ENCODE measurements at regions not wholly inside any gene's neighbourhood (a gene's known extent, or its start where the extent isn't known, plus 50 kb on each side); places are given as distances from the start of the nearest gene placed in this dataset.

DNA sequence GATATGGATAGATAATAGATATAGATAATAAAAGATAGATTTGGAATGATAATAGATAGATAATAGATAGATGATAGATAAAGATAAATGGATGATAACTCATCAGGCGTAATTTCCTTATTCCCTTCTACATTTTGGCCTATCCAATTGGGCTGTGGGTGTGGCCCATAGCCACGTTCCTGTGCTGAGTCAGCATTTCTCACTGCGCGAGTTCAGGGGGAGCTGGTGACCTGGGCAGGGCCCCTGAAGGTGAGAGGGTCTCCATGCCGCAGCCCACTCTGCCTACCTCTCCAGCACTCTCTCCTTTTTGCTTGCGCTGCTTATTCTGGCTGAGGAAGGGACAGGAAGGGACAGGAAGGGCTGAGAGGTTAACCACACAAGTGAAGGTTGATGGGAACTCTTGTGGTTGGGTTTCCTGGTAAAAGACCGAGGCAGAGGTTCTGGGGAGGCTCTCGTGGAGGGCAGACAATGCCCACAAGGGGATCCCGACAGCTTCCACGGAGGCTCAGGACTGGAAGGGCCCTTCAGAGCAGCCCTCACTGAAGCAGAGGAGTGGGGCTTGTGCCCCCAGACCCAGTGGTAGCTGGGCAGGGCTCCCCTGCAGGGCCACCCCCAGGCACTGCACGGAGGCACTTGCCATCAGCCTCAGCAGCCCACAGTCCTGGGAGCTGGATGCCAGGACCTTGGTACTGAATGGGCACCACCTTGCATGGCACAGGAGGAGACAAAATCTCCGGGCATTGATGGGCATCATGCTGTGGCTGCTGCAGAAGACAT, 247.3 kb upstream of the PITRM1 start:
- Mint-ChIP-seq H3K27me3 (ENCODE audit: unreplicated experiment) (no peaks in the 10 kb centered on the region), H3K9me3 (ENCODE audit: unreplicated experiment) (no peaks in the 10 kb centered on the region), H3K4me1 (ENCODE audit: unreplicated experiment) (peaks cover 23% of the 10 kb centered on the region), H3K36me3 (ENCODE audit: low read depth, unreplicated experiment) (no peaks in the 10 kb centered on the region), H3K4me3 (ENCODE audit: unreplicated experiment) (no peak overlapping the region), H3K27ac (ENCODE audit: unreplicated experiment) (no peak overlapping the region)
- TF ChIP-seq, protein P1, sequence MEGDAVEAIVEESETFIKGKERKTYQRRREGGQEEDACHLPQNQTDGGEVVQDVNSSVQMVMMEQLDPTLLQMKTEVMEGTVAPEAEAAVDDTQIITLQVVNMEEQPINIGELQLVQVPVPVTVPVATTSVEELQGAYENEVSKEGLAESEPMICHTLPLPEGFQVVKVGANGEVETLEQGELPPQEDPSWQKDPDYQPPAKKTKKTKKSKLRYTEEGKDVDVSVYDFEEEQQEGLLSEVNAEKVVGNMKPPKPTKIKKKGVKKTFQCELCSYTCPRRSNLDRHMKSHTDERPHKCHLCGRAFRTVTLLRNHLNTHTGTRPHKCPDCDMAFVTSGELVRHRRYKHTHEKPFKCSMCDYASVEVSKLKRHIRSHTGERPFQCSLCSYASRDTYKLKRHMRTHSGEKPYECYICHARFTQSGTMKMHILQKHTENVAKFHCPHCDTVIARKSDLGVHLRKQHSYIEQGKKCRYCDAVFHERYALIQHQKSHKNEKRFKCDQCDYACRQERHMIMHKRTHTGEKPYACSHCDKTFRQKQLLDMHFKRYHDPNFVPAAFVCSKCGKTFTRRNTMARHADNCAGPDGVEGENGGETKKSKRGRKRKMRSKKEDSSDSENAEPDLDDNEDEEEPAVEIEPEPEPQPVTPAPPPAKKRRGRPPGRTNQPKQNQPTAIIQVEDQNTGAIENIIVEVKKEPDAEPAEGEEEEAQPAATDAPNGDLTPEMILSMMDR (IDR thresholded peaks at IDR 0.05; ENCODE audit: unreplicated experiment): no peak
- no peak for DNase-seq (ENCODE audit: low spot score)

DNA sequence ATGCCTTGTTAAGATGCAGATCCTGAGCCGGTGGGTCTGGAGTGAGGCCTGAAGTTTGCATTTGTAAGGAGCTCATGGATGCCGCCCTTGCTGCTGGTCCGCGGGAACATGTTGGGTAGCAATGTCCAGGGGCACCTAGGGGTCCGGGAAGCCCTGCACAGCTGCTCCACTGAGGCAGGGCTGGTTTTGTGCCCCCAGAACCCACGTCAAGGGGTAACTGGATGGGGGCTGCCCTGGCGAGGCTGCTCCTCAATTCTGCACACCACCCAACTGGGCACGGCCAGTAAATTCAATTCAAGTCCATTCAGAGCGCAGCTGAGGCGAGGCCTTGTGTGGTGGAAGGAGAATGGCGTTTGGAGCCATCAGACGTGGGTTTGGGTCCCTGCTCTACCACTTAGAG, 246.3 kb upstream of the PITRM1 start:
- Mint-ChIP-seq H3K36me3 (ENCODE audit: low read depth, unreplicated experiment) (no peaks in the 10 kb centered on the region), H3K9me3 (ENCODE audit: unreplicated experiment) (no peaks in the 10 kb centered on the region), H3K4me1 (ENCODE audit: unreplicated experiment) (peaks cover 28% of the 10 kb centered on the region), H3K4me3 (ENCODE audit: unreplicated experiment) (no peak overlapping the region), H3K27ac (ENCODE audit: unreplicated experiment) (no peak overlapping the region), H3K27me3 (ENCODE audit: unreplicated experiment) (no peaks in the 10 kb centered on the region)
- DNase-seq (ENCODE audit: low spot score): no peak
- TF ChIP-seq, protein P1 (IDR thresholded peaks at IDR 0.05; ENCODE audit: unreplicated experiment): no peak

DNA sequence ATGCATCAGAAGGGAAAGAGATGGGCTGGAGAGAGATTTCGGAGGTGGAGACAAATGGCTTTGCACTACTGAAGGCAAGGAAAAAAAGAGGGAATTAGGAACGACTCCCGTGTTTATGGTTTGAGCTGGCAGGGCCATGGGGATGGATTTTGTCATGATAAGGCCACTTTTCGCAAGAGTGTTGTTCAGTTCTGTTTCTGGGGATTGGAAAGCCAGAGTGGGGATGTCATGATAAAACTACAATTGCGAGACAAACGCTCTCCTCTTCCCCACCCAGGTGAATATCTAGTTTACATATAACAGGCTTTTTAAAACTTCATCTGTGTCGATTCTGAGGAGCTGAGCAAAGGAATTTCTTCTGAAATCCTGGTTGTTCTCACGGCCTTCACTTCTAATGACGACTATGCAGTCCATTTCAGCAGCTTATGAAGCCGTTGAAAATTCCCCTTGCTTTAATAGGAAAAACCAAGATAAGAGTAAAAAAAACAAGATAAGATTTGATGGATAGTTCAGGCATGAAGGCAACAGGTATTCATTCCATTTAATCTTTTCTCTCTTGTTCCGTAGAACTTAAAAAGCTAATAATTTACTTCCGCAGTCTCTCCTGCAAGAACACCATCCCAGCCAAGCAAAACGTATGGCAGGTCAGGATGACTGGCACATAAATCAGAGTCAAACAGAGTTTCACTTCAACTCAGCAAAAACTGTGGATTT, 245.6 kb upstream of the PITRM1 start:
- Mint-ChIP-seq H3K9me3 (ENCODE audit: unreplicated experiment) (no peaks in the 10 kb centered on the region), H3K36me3 (ENCODE audit: low read depth, unreplicated experiment) (no peaks in the 10 kb centered on the region), H3K27me3 (ENCODE audit: unreplicated experiment) (no peaks in the 10 kb centered on the region), H3K27ac (ENCODE audit: unreplicated experiment) (no peak overlapping the region), H3K4me1 (ENCODE audit: unreplicated experiment) (peaks cover 23% of the 10 kb centered on the region), H3K4me3 (ENCODE audit: unreplicated experiment) (no peak overlapping the region)
- no peak for DNase-seq (ENCODE audit: low spot score)
- TF ChIP-seq, protein P1 (IDR thresholded peaks at IDR 0.05; ENCODE audit: unreplicated experiment): no peak

DNA sequence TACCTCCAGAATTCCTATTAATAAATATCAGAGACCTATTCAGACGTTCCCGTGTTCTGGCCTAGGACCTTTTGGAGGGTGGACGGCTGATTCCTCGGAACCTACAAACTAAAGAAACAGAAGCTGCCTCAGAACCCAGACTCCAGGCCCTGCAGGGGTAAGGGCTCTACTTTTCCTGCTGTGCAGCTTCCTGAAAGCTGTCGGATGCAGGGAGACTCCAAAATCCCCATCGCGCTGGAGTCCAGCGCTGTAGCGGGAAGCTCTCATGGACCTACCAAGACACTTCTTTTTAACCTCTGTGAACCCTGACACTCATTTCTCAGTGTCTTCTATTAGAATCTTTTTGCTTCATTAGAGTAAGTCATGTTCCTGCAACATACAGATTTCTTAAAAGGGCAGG, 244.5 kb upstream of the PITRM1 start:
- TF ChIP-seq, protein P1 (IDR thresholded peaks at IDR 0.05; ENCODE audit: unreplicated experiment): no peak
- Mint-ChIP-seq H3K4me1 (ENCODE audit: unreplicated experiment) (peaks cover 20% of the 10 kb centered on the region), H3K27me3 (ENCODE audit: unreplicated experiment) (peaks cover 2% of the 10 kb centered on the region), H3K9me3 (ENCODE audit: unreplicated experiment) (no peaks in the 10 kb centered on the region), H3K4me3 (ENCODE audit: unreplicated experiment) (no peak overlapping the region), H3K36me3 (ENCODE audit: low read depth, unreplicated experiment) (peaks cover 3% of the 10 kb centered on the region), H3K27ac (ENCODE audit: unreplicated experiment) (no peak overlapping the region)
- DNase-seq (ENCODE audit: low spot score): no peak

All from endothelial cell (in vitro differentiated cells).